CD4-positive, CD25-positive, alpha-beta regulatory T cell (primary cell): ENCODE measurements at regions not wholly inside any gene's neighbourhood (a gene's known extent, or its start where the extent isn't known, plus 50 kb on each side); places are given as distances from the start of the nearest gene placed in this dataset.
A peak's percentile ranks its signal among the peaks of the same experiment; 100 is the strongest.

ENCODE experiments used
- ATAC-seq, 2 donors: fragments of 150-1000 bp; cut with Tn5 transposase; one replicate each; pipeline ENCODE4 v1.10.0; 2021; ENCODE audit warnings: low read depth in 2 of 2, moderate number of reproducible peaks in 2 of 2, moderate library complexity in 1 of 2
- DNase-seq, 3 donors: peaks; one replicate each; pipeline versions ENCODE4 v3.0.0 to v3.0.0-alpha.2; 2012 to 2022; ENCODE audit warnings: mixed read lengths in 1 of 3
- H3K27ac ChIP-seq: one replicate; pipeline ENCODE4 v1.7.0; 2013; ENCODE audit warnings: mild to moderate bottlenecking, low read length; ENCODE audit not compliant: insufficient read depth, poor library complexity, severe bottlenecking
- H3K27me3 ChIP-seq: one replicate; pipeline ENCODE4 v1.7.0; 2013; ENCODE audit warnings: low read length; ENCODE audit not compliant: control insufficient read depth, insufficient read depth
- H3K36me3 ChIP-seq: one replicate; pipeline ENCODE4 v1.7.0; 2013; ENCODE audit warnings: mild to moderate bottlenecking, low read length, moderate library complexity; ENCODE audit not compliant: control insufficient read depth, insufficient read depth
- H3K4me1 ChIP-seq: 2 replicates; pipeline ENCODE4 v1.7.0; 2013; ENCODE audit warnings: mild to moderate bottlenecking, low read length; ENCODE audit not compliant: insufficient read depth, control insufficient read depth, poor library complexity, severe bottlenecking
- H3K4me3 ChIP-seq: one replicate; pipeline ENCODE4 v1.7.0; 2013; ENCODE audit warnings: low read depth, mild to moderate bottlenecking, low read length, moderate library complexity
- H3K9me3 ChIP-seq, 2 experiments: 1 replicate in 1 of 2; 2 replicates in 1 of 2; pipeline ENCODE4 v1.7.0; 2013; ENCODE audit warnings: low read length in 2 of 2, mild to moderate bottlenecking in 1 of 2, moderate library complexity in 1 of 2; ENCODE audit not compliant: control insufficient read depth in 2 of 2
- H3K27ac Mint-ChIP-seq, 3 donors: one replicate each; pipeline ENCODE4 v1.8.0; 2020 to 2022; ENCODE audit warnings: mild to moderate bottlenecking in 3 of 3, mixed read lengths in 3 of 3, moderate library complexity in 2 of 3
- H3K27me3 Mint-ChIP-seq: one replicate; pipeline ENCODE4 v1.8.0; 2022; ENCODE audit warnings: mild to moderate bottlenecking, mixed read lengths
- H3K36me3 Mint-ChIP-seq: one replicate; pipeline ENCODE4 v1.8.0; 2020; ENCODE audit warnings: mixed read lengths
- H3K4me1 Mint-ChIP-seq, 4 donors: one replicate each; pipeline ENCODE4 v1.8.0; 2020 to 2022; ENCODE audit warnings: mixed read lengths in 4 of 4, mild to moderate bottlenecking in 1 of 4
- H3K4me3 Mint-ChIP-seq, 4 donors: one replicate each; pipeline ENCODE4 v1.8.0; 2020 to 2022; ENCODE audit warnings: mild to moderate bottlenecking in 4 of 4, mixed read lengths in 4 of 4, moderate library complexity in 3 of 4
- H3K9me3 Mint-ChIP-seq, 7 donors: one replicate each; pipeline ENCODE4 v1.8.0; 2020 to 2022; ENCODE audit warnings: mixed read lengths in 7 of 7, mild to moderate bottlenecking in 3 of 7, moderate library complexity in 2 of 7

GRCh38 chr1:191690931-191691330 is 467.3 kb upstream of the RGS18 start:
- no peaks in the 10 kb centered on the region for H3K36me3 Mint-ChIP-seq
- H3K27ac Mint-ChIP-seq, result no peak overlapping the region

GRCh38 chr1:191693797-191694196 is 464.5 kb upstream of the RGS18 start:
- no peaks in the 10 kb centered on the region for H3K27me3 ChIP-seq
- no peak overlapping the region for H3K4me3 ChIP-seq
- Mint-ChIP-seq H3K4me1 (no peaks in the 10 kb centered on the region), H3K27ac (no peak overlapping the region), H3K36me3 (no peaks in the 10 kb centered on the region), H3K9me3 (peaks cover 0 to 17% (median 3%) of the 10 kb centered on the region in 7 donors), H3K4me3 (no peak overlapping the region), H3K27me3 (no peaks in the 10 kb centered on the region)
- ATAC-seq (no peak), DNase-seq (no peak)
- no peak overlapping the region for H3K27ac ChIP-seq
- H3K36me3 ChIP-seq, result no peaks in the 10 kb centered on the region
- H3K9me3 ChIP-seq, result no peaks in the 10 kb centered on the region
- no peaks in the 10 kb centered on the region for H3K4me1 ChIP-seq

More at GRCh38 chr1:191690931-191691330, 467.3 kb upstream of the RGS18 start:
- no peaks in the 10 kb centered on the region for H3K36me3 ChIP-seq
- H3K27ac ChIP-seq, result no peak overlapping the region
- Mint-ChIP-seq H3K27me3 (no peaks in the 10 kb centered on the region), H3K9me3 (peaks cover 0 to 14% (median 2%) of the 10 kb centered on the region in 7 donors), H3K4me3 (no peak overlapping the region), H3K4me1 (no peaks in the 10 kb centered on the region)
- H3K4me1 ChIP-seq, result no peaks in the 10 kb centered on the region
- ATAC-seq, result no peak
- H3K27me3 ChIP-seq, result no peaks in the 10 kb centered on the region
- H3K4me3 ChIP-seq, result no peak overlapping the region
- H3K9me3 ChIP-seq, result no peaks in the 10 kb centered on the region
- DNase-seq, result no peak

GRCh38 chr1:191695865-191696264 is 462.4 kb upstream of the RGS18 start:
- Mint-ChIP-seq H3K27me3 (no peaks in the 10 kb centered on the region), H3K9me3 (peaks cover 0 to 17% (median 4%) of the 10 kb centered on the region in 7 donors), H3K4me3 (no peak overlapping the region), H3K4me1 (no peaks in the 10 kb centered on the region), H3K27ac (no peak overlapping the region), H3K36me3 (no peaks in the 10 kb centered on the region)
- Histone ChIP-seq H3K36me3 (no peaks in the 10 kb centered on the region), H3K4me1 (no peaks in the 10 kb centered on the region), H3K9me3 (no peaks in the 10 kb centered on the region), H3K4me3 (no peak overlapping the region), H3K27ac (no peak overlapping the region), H3K27me3 (no peaks in the 10 kb centered on the region)
- ATAC-seq (no peak), DNase-seq (peak in 1 of 3 donors; percentile 4)

- Histone ChIP-seq H3K27me3 (no peaks in the 10 kb centered on the region), H3K4me3 (no peak overlapping the region), H3K4me1 (no peaks in the 10 kb centered on the region), H3K9me3 (no peaks in the 10 kb centered on the region), H3K36me3 (no peaks in the 10 kb centered on the region), H3K27ac (no peak overlapping the region)
- H3K36me3 Mint-ChIP-seq, result no peaks in the 10 kb centered on the region
- DNase-seq (no peak), ATAC-seq (no peak)
- peaks cover 0 to 17% (median 4%) of the 10 kb centered on the region in 7 donors for H3K9me3 Mint-ChIP-seq
- H3K4me3 Mint-ChIP-seq, result no peak overlapping the region
- H3K27ac Mint-ChIP-seq, result no peak overlapping the region
- H3K4me1 Mint-ChIP-seq, result no peaks in the 10 kb centered on the region
- H3K27me3 Mint-ChIP-seq, result no peaks in the 10 kb centered on the region
Observed at GRCh38 chr1:191696354-191696753, 461.9 kb upstream of the RGS18 start.

- Histone ChIP-seq H3K9me3 (no peaks in the 10 kb centered on the region), H3K27me3 (no peaks in the 10 kb centered on the region), H3K4me1 (no peaks in the 10 kb centered on the region), H3K36me3 (no peaks in the 10 kb centered on the region), H3K27ac (no peak overlapping the region), H3K4me3 (no peak overlapping the region)
- ATAC-seq (no peak), DNase-seq (no peak)
- Mint-ChIP-seq H3K36me3 (no peaks in the 10 kb centered on the region), H3K4me1 (no peaks in the 10 kb centered on the region), H3K27me3 (no peaks in the 10 kb centered on the region), H3K4me3 (no peak overlapping the region), H3K27ac (no peak overlapping the region), H3K9me3 (peaks cover 2 to 17% (median 4%) of the 10 kb centered on the region in 7 donors)
Observed at GRCh38 chr1:191697556-191697955, 460.7 kb upstream of the RGS18 start.

- no peak for DNase-seq
- H3K27ac Mint-ChIP-seq, result no peak overlapping the region
Observed at GRCh38 chr1:191698246-191698645, 460.0 kb upstream of the RGS18 start.

GRCh38 chr1:191699343-191699742 is 458.9 kb upstream of the RGS18 start:
- no peak overlapping the region for H3K4me3 Mint-ChIP-seq
- H3K27ac ChIP-seq, result no peak overlapping the region
- H3K27me3 Mint-ChIP-seq, result no peaks in the 10 kb centered on the region
- no peak overlapping the region for H3K4me3 ChIP-seq
- no peaks in the 10 kb centered on the region for H3K4me1 Mint-ChIP-seq
- no peaks in the 10 kb centered on the region for H3K9me3 ChIP-seq
- H3K9me3 Mint-ChIP-seq, result peaks cover under 1 to 9% (median 4%) of the 10 kb centered on the region in 7 donors
- no peaks in the 10 kb centered on the region for H3K36me3 Mint-ChIP-seq
- no peaks in the 10 kb centered on the region for H3K27me3 ChIP-seq
- no peaks in the 10 kb centered on the region for H3K4me1 ChIP-seq
- no peaks in the 10 kb centered on the region for H3K36me3 ChIP-seq
- ATAC-seq (no peak), DNase-seq (no peak)
- H3K27ac Mint-ChIP-seq, result no peak overlapping the region

More at GRCh38 chr1:191698246-191698645, 460.0 kb upstream of the RGS18 start:
- no peak overlapping the region for H3K4me3 ChIP-seq
- H3K9me3 ChIP-seq, result no peaks in the 10 kb centered on the region
- no peaks in the 10 kb centered on the region for H3K27me3 ChIP-seq
- H3K36me3 ChIP-seq, result no peaks in the 10 kb centered on the region
- H3K27ac ChIP-seq, result no peak overlapping the region
- Mint-ChIP-seq H3K27me3 (no peaks in the 10 kb centered on the region), H3K36me3 (no peaks in the 10 kb centered on the region), H3K4me1 (no peaks in the 10 kb centered on the region), H3K9me3 (peaks cover 4 to 17% (median 4%) of the 10 kb centered on the region in 7 donors), H3K4me3 (no peak overlapping the region)
- ATAC-seq, result no peak
- no peaks in the 10 kb centered on the region for H3K4me1 ChIP-seq

GRCh38 chr1:191700922-191701321 is 457.3 kb upstream of the RGS18 start:
- ATAC-seq (no peak), DNase-seq (no peak)
- H3K4me3 ChIP-seq, result no peak overlapping the region
- H3K36me3 ChIP-seq, result no peaks in the 10 kb centered on the region
- no peaks in the 10 kb centered on the region for H3K27me3 ChIP-seq
- H3K27me3 Mint-ChIP-seq, result no peaks in the 10 kb centered on the region
- no peaks in the 10 kb centered on the region for H3K9me3 ChIP-seq
- H3K36me3 Mint-ChIP-seq, result no peaks in the 10 kb centered on the region
- H3K4me1 ChIP-seq, result no peaks in the 10 kb centered on the region
- H3K4me1 Mint-ChIP-seq, result no peaks in the 10 kb centered on the region
- H3K27ac Mint-ChIP-seq, result no peak overlapping the region
- H3K4me3 Mint-ChIP-seq, result no peak overlapping the region
- no peak overlapping the region for H3K27ac ChIP-seq
- peaks cover 0 to 7% (median 4%) of the 10 kb centered on the region in 7 donors for H3K9me3 Mint-ChIP-seq
